ENCODE measurements at regions not wholly inside any gene's neighbourhood (a gene's known extent, or its start where the extent isn't known, plus 50 kb on each side); places are given as distances from the start of the nearest gene placed in this dataset.

DNA sequence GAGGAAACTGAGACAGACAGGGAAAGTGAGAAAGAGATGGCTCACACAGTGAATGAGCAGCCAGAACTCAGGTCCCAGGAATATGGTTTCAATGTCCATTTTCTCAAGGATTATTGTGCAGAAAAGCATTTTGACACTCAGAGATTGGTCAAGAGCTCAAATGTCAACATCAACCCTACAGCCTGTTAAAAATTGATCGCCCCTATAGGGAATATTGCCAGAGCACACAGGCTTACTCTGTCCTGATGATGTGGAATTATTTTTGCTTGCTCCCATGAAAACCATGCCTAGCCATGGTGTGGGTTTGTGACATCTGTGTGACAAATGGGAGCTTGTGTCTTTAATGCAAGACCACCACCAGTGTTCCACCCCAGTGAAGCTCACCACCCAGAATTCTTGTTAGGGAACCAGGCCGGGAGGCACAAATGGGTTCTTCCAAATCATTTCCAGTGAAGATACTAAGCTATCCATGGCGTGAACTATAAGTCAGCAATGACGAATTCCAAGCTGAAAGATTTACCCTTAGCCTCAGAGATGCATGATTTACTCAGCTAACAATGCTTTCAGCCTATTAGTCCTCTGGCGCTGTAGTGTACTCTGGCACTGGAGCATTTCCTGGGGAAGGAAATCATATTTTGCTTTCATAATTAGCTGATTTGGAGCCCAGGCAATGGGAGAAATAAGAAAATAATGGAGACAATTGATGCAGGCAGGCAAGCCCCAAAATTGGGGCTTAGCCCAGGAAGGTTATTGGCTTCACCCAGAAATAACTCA lies 1188.2 kb upstream of the TMEM132C start:
- TF ChIP-seq, protein P1, sequence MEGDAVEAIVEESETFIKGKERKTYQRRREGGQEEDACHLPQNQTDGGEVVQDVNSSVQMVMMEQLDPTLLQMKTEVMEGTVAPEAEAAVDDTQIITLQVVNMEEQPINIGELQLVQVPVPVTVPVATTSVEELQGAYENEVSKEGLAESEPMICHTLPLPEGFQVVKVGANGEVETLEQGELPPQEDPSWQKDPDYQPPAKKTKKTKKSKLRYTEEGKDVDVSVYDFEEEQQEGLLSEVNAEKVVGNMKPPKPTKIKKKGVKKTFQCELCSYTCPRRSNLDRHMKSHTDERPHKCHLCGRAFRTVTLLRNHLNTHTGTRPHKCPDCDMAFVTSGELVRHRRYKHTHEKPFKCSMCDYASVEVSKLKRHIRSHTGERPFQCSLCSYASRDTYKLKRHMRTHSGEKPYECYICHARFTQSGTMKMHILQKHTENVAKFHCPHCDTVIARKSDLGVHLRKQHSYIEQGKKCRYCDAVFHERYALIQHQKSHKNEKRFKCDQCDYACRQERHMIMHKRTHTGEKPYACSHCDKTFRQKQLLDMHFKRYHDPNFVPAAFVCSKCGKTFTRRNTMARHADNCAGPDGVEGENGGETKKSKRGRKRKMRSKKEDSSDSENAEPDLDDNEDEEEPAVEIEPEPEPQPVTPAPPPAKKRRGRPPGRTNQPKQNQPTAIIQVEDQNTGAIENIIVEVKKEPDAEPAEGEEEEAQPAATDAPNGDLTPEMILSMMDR (IDR thresholded peaks at IDR 0.05), result no peak
- no peak for TF ChIP-seq ZFX (IDR thresholded peaks at IDR 0.05; ENCODE audit: borderline replicate concordance)
